HUES6 (cell line): ENCODE measurements at regions not wholly inside any gene's neighbourhood (a gene's known extent, or its start where the extent isn't known, plus 50 kb on each side); places are given as distances from the start of the nearest gene placed in this dataset.
"Not testable (repeated sequence)": the region's sequence is repeated elsewhere in the genome, so short reads cannot be mapped to it uniquely, and the experiment has no call there.

Source experiments
- H3K27ac ChIP-seq: 2 replicates; pipeline ENCODE4 v1.7.0; 2013; ENCODE audit warnings: low read depth, mild to moderate bottlenecking, low read length, inconsistent platforms
- H3K27me3 ChIP-seq: 2 replicates; pipeline ENCODE4 v1.6.1; 2013; ENCODE audit warnings: low read length; ENCODE audit not compliant: control insufficient read depth, insufficient read depth
- H3K36me3 ChIP-seq: 2 replicates; pipeline ENCODE4 v1.6.1; 2013; ENCODE audit warnings: low read length; ENCODE audit not compliant: control insufficient read depth, insufficient read depth
- H3K4me1 ChIP-seq: 2 replicates; pipeline ENCODE4 v1.6.1; 2013; ENCODE audit warnings: low read length; ENCODE audit not compliant: control insufficient read depth, insufficient read depth
- H3K4me3 ChIP-seq: 2 replicates; pipeline ENCODE4 v1.5.1; 2013; ENCODE audit warnings: low read depth, low read length
- H3K9ac ChIP-seq: one replicate; pipeline ENCODE4 v1.6.1; 2013; ENCODE audit warnings: mild to moderate bottlenecking, low read length
- H3K9me3 ChIP-seq: 2 replicates; pipeline ENCODE4 v1.6.1; 2013; ENCODE audit warnings: low read depth, low read length; ENCODE audit not compliant: control insufficient read depth, insufficient read depth

- H3K9ac ChIP-seq, result no peak overlapping the region
- H3K9me3 ChIP-seq, result peaks cover 16% of the 10 kb centered on the region
- no peak overlapping the region for H3K27ac ChIP-seq
- H3K4me1 ChIP-seq, result no peaks in the 10 kb centered on the region
- H3K27me3 ChIP-seq, result no peaks in the 10 kb centered on the region
- H3K4me3 ChIP-seq, result no peak overlapping the region
- H3K36me3 ChIP-seq, result no peaks in the 10 kb centered on the region
Observed at GRCh38 chr1:60695716-60696171, 386.6 kb upstream of the NFIA start.

- Histone ChIP-seq H3K27ac (no peak overlapping the region), H3K9me3 (peaks cover 16% of the 10 kb centered on the region), H3K4me3 (no peak overlapping the region), H3K9ac (no peak overlapping the region), H3K27me3 (no peaks in the 10 kb centered on the region), H3K4me1 (no peaks in the 10 kb centered on the region), H3K36me3 (no peaks in the 10 kb centered on the region)
Observed at GRCh38 chr1:60694980-60695379, 387.4 kb upstream of the NFIA start.

- H3K4me1 ChIP-seq, result no peaks in the 10 kb centered on the region
- no peaks in the 10 kb centered on the region for H3K27me3 ChIP-seq
- no peak overlapping the region for H3K27ac ChIP-seq
- no peak overlapping the region for H3K4me3 ChIP-seq
- H3K9ac ChIP-seq, result no peak overlapping the region
- peaks cover 18% of the 10 kb centered on the region for H3K9me3 ChIP-seq
- H3K36me3 ChIP-seq, result no peaks in the 10 kb centered on the region
Observed at GRCh38 chr1:60692031-60692430, 390.3 kb upstream of the NFIA start.

GRCh38 chr1:60688221-60688620, 394.1 kb upstream of the NFIA start:
- H3K27ac ChIP-seq, H3K27me3 ChIP-seq, H3K9ac ChIP-seq, H3K36me3 ChIP-seq, H3K4me3 ChIP-seq, H3K4me1 ChIP-seq: not testable (repeated sequence)
- peaks cover 11% of the 10 kb centered on the region; the same call in 1 of the 2 replicates for H3K9me3 ChIP-seq

- Histone ChIP-seq H3K27ac (no peak overlapping the region), H3K9ac (no peak overlapping the region), H3K4me3 (no peak overlapping the region), H3K36me3 (no peaks in the 10 kb centered on the region), H3K4me1 (peaks cover 11% of the 10 kb centered on the region; the same call in 1 of the 2 replicates), H3K27me3 (no peaks in the 10 kb centered on the region), H3K9me3 (no peaks in the 10 kb centered on the region)
Observed at GRCh38 chr1:60681095-60681860, 401.1 kb upstream of the NFIA start.

GRCh38 chr1:60679524-60680375, 402.6 kb upstream of the NFIA start:
- H3K4me1 ChIP-seq, result peaks cover 11% of the 10 kb centered on the region; the same call in 1 of the 2 replicates
- no peak overlapping the region for H3K4me3 ChIP-seq

GRCh38 chr1:60678802-60679201, 403.6 kb upstream of the NFIA start:
- H3K9me3 ChIP-seq, result no peaks in the 10 kb centered on the region
- no peaks in the 10 kb centered on the region for H3K36me3 ChIP-seq
- no peak overlapping the region for H3K27ac ChIP-seq

More at GRCh38 chr1:60679524-60680375, 402.6 kb upstream of the NFIA start:
- Histone ChIP-seq H3K9me3 (no peaks in the 10 kb centered on the region), H3K36me3 (no peaks in the 10 kb centered on the region), H3K27ac (no peak overlapping the region), H3K9ac (no peak overlapping the region), H3K27me3 (no peaks in the 10 kb centered on the region)

GRCh38 chr1:60678391-60678790, 404.0 kb upstream of the NFIA start:
- Histone ChIP-seq H3K27me3 (no peaks in the 10 kb centered on the region), H3K9me3 (no peaks in the 10 kb centered on the region), H3K4me3 (no peak overlapping the region), H3K9ac (no peak overlapping the region), H3K36me3 (no peaks in the 10 kb centered on the region), H3K27ac (no peak overlapping the region), H3K4me1 (peaks cover 11% of the 10 kb centered on the region; the same call in 1 of the 2 replicates)

More at GRCh38 chr1:60678802-60679201, 403.6 kb upstream of the NFIA start:
- H3K9ac ChIP-seq, result no peak overlapping the region
- H3K27me3 ChIP-seq, result no peaks in the 10 kb centered on the region
- peaks cover 11% of the 10 kb centered on the region; the same call in 1 of the 2 replicates for H3K4me1 ChIP-seq
- no peak overlapping the region for H3K4me3 ChIP-seq

- Histone ChIP-seq H3K4me1 (no peaks in the 10 kb centered on the region), H3K36me3 (no peaks in the 10 kb centered on the region), H3K4me3 (no peak overlapping the region), H3K9me3 (no peaks in the 10 kb centered on the region), H3K27me3 (no peaks in the 10 kb centered on the region), H3K27ac (no peak overlapping the region), H3K9ac (no peak overlapping the region)
Observed at GRCh38 chr1:60672449-60672848, 409.9 kb upstream of the NFIA start.

- no peaks in the 10 kb centered on the region for H3K9me3 ChIP-seq
- no peak overlapping the region for H3K27ac ChIP-seq
- no peak overlapping the region for H3K9ac ChIP-seq
- no peak overlapping the region for H3K4me3 ChIP-seq
- H3K27me3 ChIP-seq, result no peaks in the 10 kb centered on the region
- no peaks in the 10 kb centered on the region for H3K4me1 ChIP-seq
- no peaks in the 10 kb centered on the region for H3K36me3 ChIP-seq
Observed at GRCh38 chr1:60670302-60670701, 412.1 kb upstream of the NFIA start.

- Histone ChIP-seq H3K27me3 (no peaks in the 10 kb centered on the region), H3K36me3 (no peaks in the 10 kb centered on the region), H3K4me1 (no peaks in the 10 kb centered on the region), H3K9me3 (no peaks in the 10 kb centered on the region), H3K9ac (no peak overlapping the region), H3K27ac (no peak overlapping the region), H3K4me3 (no peak overlapping the region)
Observed at GRCh38 chr1:60668585-60668984, 413.8 kb upstream of the NFIA start.
